GM18519 (cell line): ENCODE measurements at regions not wholly inside any gene's neighbourhood (a gene's known extent, or its start where the extent isn't known, plus 50 kb on each side); places are given as distances from the start of the nearest gene placed in this dataset.
"Not testable (repeated sequence)": the region's sequence is repeated elsewhere in the genome, so short reads cannot be mapped to it uniquely, and the experiment has no call there.

Experiments used
- ATAC-seq: cut with Tn5 transposase; IDR thresholded peaks from one replicate; pipeline ENCODE4 v1.9.1; 2021; ENCODE audit warnings: mild to moderate bottlenecking, moderate library complexity; ENCODE audit not compliant: unreplicated experiment, low FRiP score

DNA sequence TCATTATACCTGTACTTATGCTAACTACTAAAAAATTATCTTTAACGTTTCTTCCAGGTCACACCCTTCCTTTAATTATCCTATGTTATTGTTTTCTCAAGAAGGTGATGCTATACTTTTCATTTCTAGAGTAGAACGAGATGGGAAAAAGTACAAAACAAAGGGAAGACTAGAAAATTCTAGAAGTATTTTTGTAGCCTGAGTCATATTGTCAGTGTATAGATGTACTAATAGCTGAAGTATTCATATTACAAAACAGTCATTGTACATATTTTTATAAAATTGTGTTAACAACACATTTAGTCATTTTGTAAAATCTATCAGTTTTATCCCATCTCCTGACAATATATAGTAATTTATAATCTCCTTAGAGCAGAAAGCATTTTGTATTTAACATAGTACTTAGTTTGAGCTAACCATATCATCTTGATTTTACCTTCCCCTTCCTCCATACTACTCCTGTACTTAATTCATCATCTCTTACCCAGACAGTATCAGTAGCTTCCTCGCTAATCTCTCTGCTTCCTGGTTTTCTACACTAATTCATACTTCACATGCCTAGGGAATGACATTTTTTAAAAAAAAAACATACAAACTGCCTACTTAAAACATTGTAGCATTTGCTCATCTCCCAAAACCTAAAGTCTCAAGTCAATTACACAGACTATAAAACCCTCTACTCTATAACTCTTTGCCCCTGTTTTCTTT lies 920.9 kb downstream of the RPS29 start:
- ATAC-seq, result no peak

DNA sequence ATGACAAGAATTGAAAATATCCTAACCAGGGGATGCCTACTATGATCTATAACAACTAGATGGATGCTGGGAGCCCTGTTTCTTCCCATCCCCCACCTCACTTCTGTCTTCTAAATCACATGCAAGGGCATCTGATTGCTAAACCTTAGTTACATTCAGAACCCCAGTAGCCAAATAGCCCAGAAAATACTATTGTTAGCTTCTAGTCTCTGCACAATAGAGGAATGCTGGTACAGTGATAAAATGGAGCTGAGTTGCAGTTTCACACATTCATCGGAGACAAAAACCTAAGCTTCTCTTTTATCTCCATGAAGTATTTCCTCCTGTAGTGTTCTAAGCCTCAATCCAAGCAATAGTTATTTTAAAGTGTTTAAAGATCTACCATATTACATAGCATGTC lies 942.9 kb downstream of the RPS29 start:
- no peak for ATAC-seq

DNA sequence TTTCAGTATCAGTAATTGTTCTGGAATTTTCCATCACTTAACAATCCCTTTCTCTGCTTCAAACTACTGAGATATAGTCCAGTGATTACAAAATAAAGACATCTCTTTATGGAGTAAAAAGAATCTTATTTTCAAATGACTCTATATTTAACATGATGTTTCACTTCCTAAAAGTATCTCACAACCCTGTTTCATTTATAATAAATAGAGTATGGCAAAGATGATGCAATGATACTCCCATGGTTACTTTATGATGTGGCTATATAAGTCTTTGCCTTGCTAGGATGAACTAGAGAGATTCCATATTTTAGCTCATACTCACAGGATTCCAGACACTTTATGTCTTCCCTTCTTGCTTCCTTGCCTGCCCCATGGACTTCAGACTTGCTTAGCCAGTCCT lies 953.5 kb upstream of the MDGA2 start:
- ATAC-seq, result no peak

DNA sequence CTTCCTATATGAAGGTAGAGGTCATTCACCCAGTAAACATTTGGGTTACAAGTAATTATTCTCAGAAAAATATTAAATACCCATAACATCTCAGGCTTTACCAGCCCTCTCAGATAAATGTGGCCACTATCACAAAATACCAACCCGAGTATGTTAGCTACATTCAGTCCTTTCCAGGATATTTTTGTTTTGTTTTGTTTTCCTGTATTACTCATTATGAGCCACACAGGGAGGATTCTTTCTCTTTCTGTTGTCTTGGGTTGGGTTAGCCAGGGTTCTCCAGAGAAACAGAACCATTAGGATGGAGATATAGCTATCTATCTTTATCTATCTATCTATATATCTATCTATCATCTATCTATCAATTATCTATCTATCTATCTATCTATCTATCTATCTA lies 947.6 kb upstream of the MDGA2 start:
- no peak for ATAC-seq

DNA sequence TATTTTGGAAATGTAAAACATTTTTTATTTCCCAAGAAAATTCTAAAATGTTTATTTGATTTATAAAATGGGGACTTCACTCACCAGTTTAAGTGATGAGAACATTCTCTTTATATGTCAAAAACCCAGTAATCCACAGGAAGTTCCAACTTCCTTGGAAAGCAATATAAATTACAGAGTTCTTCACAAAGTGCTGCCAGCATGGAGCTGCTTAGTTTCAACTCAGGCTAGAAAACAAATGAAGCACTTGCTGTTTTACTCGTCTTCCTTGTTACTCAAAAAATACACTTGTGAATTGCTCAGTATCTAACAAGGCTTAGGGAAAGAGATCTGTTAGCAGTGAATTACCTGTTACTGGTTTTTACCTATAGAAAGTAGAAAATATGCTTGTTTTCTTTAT lies 942.7 kb upstream of the MDGA2 start:
- ATAC-seq, result no peak

DNA sequence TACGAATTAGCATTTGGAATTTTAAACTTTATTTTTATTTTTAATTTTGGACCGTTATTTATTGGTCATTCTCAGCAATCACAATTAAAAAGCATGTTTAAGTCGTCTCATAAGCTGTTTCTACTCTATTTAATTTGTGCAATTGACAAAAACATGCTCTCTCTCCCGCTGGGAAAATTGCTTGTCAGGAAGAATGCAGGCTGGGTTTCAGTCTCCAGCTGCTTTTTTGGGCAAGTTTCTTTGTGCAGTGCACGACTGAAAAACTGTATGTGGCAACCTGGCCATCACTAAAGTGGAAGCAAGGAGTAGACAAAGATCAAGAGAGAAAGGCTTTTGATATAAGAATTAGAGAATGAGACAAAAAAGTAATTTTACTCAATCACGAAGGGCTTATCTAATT lies 941.5 kb upstream of the MDGA2 start:
- no peak for ATAC-seq

DNA sequence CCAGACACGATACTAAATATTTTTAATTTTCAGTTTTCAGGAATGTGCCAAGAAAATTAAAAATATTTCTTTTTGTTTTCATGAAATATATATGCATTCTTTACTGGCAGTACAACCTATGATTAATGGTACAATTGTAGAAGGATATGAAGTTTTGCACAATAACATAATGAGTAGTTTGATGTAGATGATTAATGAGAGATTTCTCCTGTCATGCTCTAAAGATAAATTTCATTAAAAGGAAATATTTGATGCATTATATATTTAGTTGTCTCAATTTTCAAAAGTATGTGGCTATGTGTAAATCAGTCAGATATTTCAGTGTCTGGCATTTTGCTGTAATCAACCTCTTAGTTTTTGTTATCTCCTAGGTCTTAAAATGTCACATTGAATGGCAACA lies 940.2 kb upstream of the MDGA2 start:
- ATAC-seq, result no peak

DNA sequence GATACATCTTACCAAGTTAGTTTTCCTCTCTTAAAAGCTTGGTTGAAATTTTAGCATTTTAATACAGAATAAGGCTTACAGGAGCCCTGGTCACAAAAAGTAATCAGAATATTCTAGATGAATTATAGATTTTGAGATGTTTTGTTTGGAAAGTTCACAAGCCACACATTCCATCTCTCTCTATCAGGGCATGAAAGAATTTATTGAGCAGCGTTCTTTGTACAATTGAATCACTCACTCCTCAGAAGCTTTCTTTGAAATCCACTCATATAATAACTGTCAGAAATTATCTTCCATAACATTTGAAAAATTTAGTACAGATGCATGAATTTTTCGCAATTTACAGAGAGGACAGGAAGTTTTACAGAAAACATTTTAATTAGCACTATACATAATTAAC lies 938.6 kb upstream of the MDGA2 start:
- no peak for ATAC-seq

DNA sequence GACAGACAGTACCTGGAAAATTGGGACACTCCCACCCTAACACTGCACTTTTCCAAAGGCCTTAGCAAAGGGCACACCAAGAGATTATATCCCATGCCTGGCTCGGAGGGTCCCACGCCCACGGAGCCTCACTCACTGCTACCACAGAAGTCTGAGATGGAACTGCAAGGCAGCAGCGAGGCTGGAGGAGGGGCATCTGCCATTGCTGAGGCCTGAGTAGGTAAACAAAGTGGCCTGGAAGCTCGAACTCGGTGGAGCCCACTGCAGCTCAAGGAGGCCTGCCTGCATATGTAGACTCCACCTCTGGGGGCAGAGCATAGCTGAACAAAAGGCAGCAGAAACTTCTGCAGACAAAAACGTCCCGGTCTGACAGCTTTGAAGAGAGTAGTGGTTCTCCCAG lies 931.6 kb upstream of the MDGA2 start:
- not testable (repeated sequence) for ATAC-seq

DNA sequence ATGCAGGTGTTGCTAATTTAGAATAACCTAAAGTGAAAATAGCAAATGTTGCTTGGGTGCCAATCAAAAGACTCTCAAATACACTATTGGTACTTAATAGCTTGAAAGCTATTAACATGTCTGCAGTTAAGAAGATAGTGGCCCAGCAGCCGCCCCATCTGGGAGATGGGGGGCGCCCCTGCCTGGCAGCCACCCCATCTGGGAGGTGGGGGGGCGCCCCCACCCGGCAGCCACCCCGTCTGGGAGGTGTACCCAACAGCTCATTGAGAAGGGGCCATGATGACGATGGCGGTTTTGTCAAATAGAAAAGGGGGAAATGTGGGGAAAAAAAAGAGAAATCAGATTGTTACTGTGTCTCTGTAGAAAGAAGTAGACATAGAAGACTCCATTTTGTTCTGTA lies 923.1 kb upstream of the MDGA2 start:
- no peak for ATAC-seq

DNA sequence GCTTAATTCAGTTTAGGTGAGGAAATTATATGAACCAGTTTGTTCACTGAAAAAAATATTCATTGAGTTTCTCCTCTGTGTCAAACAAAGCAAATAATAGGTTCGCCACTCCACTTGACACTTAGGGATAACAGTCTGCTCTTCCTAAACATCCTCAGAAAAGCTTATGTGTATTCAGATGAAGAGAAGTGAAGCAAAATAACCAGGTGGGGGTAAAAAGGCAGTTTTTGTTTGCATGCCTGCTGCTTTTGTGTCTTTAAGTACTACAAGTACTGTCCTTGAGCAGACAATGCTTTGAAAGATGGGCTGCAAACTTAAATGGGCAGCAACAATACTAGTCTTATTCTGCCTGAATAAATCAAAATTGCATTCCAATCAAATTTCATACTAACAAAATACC lies 910.7 kb upstream of the MDGA2 start:
- no peak for ATAC-seq

DNA sequence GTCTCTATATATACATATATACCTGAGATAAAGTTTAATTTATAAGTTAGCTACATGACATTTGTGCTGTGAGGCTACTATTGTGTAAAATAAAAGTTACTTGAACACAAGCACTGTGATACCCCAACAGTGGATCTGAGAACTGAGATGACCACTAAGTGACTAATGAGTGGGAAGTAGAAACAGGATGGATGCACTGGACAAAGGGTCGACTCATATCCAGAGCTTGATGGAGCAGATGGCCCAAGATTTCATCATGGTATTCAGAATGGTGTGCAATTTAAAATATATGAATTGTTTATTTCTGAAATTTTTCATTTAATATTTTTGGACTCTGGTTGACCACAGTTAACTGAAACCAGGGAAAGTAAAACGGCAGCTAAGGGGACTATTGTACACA lies 908.6 kb upstream of the MDGA2 start:
- ATAC-seq, result peak; percentile 86

DNA sequence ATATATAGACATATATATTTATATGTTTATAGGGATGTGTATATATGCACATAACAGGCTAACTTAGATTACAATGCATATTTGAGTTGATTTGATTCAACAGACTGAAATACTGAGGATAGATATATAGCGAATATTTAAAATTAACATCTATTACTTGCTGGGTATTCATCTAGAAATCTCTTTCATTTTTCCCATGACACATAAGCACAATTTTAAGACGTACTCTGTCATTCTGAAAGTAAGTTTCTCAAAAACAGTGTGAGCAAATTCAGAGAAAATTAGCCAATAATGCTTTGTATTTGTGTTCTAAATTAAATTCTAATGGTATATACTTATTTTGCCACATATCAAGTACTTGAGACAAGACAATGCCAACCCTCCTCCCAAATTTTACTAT lies 907.5 kb upstream of the MDGA2 start:
- ATAC-seq, result peak; percentile 53

DNA sequence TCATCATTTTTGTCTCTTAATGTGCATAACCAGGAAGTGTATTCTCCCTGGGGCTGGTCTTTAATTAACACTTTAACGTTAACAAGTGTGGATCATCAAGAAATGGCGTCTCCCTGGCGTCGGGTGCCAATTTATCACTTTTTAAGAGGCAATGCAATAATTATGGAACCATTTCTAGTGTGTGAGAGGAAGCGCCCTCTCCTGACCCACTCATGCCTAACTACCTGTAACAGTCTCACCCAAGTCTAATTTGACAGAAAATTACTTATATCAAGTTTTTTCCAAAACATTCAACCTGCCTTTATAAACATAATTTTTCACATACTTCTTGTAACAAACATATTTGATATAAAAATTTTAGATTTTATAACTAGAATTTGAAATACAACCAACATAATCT lies 905.3 kb upstream of the MDGA2 start:
- no peak for ATAC-seq

DNA sequence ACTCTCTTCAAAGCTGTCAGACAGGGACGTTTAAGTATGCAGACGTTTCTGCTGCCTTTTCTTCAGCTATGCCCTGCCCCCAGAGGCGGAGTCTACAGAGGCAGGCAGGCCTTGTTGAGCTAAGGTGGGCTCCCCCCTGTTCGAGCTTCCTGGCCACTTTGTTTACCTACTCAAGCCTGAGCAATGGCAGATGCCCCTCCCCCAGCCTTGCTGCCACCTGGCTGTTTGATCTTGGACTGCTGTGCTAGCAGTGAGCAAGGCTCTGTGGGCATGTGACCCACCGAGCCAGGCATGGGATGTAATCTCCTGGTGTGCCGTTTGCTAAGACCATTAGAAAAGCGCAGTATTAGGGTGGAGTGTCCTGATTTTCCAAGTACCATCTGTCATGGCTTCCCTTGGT lies 900.4 kb upstream of the MDGA2 start:
- ATAC-seq, result no peak

DNA sequence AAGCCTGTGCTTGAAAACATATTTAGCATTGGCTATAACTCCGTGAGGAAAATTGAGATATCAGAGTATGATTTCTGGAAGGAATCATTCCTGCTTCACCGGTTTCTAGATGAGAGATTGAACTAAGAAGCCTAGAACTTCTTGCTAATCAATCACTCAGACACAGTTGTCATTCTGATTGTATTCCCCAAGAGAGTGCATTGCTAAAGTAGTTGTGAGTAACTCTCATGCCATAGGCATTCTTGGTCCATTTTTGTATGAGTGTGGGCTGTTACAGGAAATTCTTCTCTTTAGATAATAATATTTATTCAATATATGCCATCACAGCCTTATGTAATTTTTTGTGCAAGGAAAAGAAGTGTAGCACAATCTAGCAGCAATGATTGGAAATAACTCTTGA lies 893.3 kb upstream of the MDGA2 start:
- ATAC-seq, result no peak

DNA sequence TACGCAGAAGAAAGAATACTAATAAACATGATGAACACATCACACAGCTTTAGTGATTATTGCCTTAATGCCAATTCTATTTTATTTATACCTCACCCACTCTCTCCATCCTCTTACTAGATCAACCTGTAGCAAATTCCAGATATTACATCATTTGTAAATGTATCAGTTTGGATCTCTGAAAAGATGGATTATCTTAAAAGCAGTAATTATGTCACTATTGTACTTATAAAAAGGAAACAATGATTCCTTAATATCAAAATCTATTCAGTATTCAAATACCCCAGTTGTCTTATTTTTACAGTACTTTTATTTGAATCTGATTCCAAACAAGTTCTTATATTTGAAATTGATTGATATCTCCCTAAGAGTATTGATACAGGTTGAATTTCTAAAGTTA lies 892.8 kb upstream of the MDGA2 start:
- ATAC-seq, result no peak

DNA sequence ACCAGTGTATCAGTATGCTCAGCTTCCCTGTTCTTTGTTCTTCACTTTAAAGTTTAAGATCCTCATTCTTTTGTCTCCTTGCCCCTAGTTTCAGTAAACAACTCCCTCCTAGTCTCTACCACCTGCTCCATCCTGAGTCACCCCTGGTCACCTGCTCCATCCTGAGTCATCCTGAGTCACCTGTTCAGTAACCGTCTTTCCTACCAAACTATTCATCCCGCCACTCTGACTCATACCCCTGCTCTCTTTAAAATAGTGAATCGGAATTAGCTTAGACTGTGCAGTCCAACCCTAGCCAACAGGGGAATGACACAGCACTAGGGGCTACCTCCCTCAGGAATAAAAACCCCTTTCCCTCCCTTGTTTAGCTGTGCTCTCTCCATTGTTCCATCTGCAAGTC lies 888.1 kb upstream of the MDGA2 start:
- ATAC-seq, result no peak

DNA sequence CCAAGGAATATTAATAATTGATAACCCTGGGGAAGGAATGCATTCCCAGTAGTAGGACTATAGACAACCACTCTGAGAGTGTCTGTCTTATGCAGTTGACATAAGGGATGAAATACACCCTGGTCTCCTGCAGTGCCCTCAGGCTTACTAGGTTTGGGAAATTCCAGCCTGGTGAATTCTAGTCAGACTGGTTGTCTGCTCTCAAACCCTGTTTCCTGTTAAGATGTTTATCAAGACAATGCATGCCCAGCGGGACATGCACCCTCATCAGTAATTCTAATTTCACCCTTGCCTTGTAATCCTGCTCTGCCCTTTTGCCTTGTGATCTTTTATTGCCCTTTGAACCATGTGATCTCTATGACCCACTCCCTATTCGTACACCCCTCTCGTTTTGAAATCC lies 886.0 kb upstream of the MDGA2 start:
- not testable (repeated sequence) for ATAC-seq

DNA sequence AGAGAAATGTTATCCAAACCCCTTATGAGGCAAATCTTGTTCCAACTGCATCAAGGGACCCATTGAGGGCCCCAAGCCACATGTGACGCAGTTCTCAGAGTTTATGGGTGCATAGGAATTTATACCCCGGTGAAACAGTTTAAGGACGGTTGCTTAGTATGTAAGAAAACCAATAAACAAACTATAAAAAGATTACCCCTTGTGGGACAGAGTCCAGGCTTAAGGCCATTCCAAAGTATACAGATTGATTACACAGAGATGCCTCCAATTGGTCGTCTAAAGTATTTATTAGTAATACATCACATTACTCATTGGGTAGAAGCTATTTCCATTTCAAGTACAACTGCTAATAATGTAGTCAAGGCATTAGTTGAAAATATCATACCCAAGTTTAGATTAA lies 885.0 kb upstream of the MDGA2 start:
- ATAC-seq, result no peak

DNA sequence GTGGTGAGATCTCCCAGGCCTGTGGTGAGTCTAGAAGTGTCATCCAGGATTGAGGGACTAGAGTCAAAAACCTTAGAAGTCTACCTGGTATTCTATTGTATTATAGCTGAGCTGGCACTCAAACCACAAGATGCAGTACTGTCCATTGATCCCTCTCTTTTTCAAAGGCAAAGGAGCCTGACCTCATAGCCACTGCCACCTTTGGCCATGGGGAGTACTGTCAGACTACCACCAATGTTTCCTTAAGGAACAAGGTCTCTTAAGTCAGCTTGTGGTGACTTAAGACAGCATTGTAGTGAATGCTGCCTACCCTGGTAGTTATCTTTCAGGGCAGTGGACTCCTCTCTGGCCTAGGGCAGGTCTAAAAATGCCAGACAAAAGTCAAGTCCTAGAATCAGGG lies 878.0 kb upstream of the MDGA2 start:
- no peak for ATAC-seq

DNA sequence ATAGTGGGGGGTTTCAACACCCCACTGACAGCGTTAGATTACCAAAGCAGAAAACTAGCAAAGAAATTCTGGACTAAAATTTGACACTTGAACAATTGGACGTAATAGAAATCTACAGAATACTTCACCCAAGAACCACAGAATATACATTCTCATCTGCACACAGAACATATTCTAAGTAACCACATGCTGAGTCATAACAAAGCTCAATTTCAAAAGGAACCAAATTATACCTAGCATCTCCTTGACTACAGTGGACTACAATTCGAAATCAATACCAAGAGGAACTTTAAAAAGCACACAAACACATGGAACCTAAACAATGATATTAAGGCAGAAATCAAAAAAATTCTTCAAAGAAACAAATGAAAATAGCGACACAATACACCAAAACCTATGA lies 871.6 kb upstream of the MDGA2 start:
- ATAC-seq, result peak; percentile 98

DNA sequence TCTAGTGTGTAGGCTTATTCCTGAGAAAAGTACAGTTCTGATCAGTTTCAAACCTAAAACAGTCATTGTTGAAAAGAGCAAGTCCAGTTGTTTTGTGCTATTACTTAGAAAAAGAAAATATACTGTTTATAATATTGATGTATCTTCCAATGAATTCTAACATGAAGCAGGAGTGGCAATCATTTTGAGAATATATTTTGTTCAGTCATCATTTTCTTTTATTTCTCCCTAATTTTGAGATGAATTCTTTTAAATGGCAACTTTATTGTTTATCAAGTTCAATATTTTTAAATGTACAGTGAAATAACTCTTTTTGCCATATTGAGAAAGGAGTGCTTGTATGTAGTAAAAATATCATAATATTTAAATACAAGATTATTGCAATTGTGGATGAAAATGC lies 862.2 kb upstream of the MDGA2 start:
- ATAC-seq, result no peak
